NCI-H446 (cell line): ENCODE measurements at regions not wholly inside any gene's neighbourhood (a gene's known extent, or its start where the extent isn't known, plus 50 kb on each side); places are given as distances from the start of the nearest gene placed in this dataset.
"Not testable (repeated sequence)": the region's sequence is repeated elsewhere in the genome, so short reads cannot be mapped to it uniquely, and the experiment has no call there.

Experiments
- DNase-seq, 2 experiments: peaks; one replicate each; lab custom pipeline; 2025; lab: John Stamatoyannopoulos, UW

GRCh38 chr4:115648786-115649185 is 535.4 kb upstream of the NDST4 start:
- DNase-seq, result no peak

- no peak for DNase-seq
Observed at GRCh38 chr4:115629270-115629669, 515.9 kb upstream of the NDST4 start.

GRCh38 chr4:115609631-115610030 is 496.2 kb upstream of the NDST4 start:
- DNase-seq, result no peak

GRCh38 chr4:115607311-115607710 is 493.9 kb upstream of the NDST4 start:
- DNase-seq, result peak; percentile 6 to 52

GRCh38 chr4:115596265-115597001 is 483.0 kb upstream of the NDST4 start:
- no peak for DNase-seq

- DNase-seq, result no peak
Observed at GRCh38 chr4:115580901-115581300, 467.5 kb upstream of the NDST4 start.

- no peak for DNase-seq
Observed at GRCh38 chr4:115575851-115576250, 462.4 kb upstream of the NDST4 start.

- no peak for DNase-seq
Observed at GRCh38 chr4:115562506-115562905, 449.1 kb upstream of the NDST4 start.

GRCh38 chr4:115548123-115548522 is 434.7 kb upstream of the NDST4 start:
- DNase-seq, result no peak

GRCh38 chr4:115537387-115537786 is 424.0 kb upstream of the NDST4 start:
- DNase-seq, result peak in 1 of 2 experiments; percentile 40

GRCh38 chr4:115529126-115529525 is 415.7 kb upstream of the NDST4 start:
- no peak for DNase-seq

GRCh38 chr4:115519476-115519875 is 406.1 kb upstream of the NDST4 start:
- DNase-seq, result not testable (repeated sequence)

GRCh38 chr4:115515772-115516171 is 402.4 kb upstream of the NDST4 start:
- DNase-seq, result no peak

- no peak for DNase-seq
Observed at GRCh38 chr4:115515366-115515765, 401.9 kb upstream of the NDST4 start.

GRCh38 chr4:115514675-115515074 is 401.3 kb upstream of the NDST4 start:
- no peak for DNase-seq

GRCh38 chr4:115505326-115505725 is 391.9 kb upstream of the NDST4 start:
- DNase-seq, result no peak

GRCh38 chr4:115501656-115502055 is 388.2 kb upstream of the NDST4 start:
- DNase-seq, result no peak

- DNase-seq, result not testable (repeated sequence)
Observed at GRCh38 chr4:115493770-115494169, 380.4 kb upstream of the NDST4 start.

GRCh38 chr4:115491686-115492085 is 378.3 kb upstream of the NDST4 start:
- DNase-seq, result no peak

GRCh38 chr4:115489279-115489678 is 375.9 kb upstream of the NDST4 start:
- no peak for DNase-seq

- DNase-seq, result no peak
Observed at GRCh38 chr4:115485402-115485801, 372.0 kb upstream of the NDST4 start.

GRCh38 chr4:115484479-115484878 is 371.1 kb upstream of the NDST4 start:
- no peak for DNase-seq

GRCh38 chr4:115470763-115471162 is 357.3 kb upstream of the NDST4 start:
- DNase-seq, result no peak

- not testable (repeated sequence) for DNase-seq
Observed at GRCh38 chr4:115459301-115459700, 345.9 kb upstream of the NDST4 start.
